Neuronal stem cell (in vitro differentiated cells): ENCODE measurements at regions not wholly inside any gene's neighbourhood (a gene's known extent, or its start where the extent isn't known, plus 50 kb on each side); places are given as distances from the start of the nearest gene placed in this dataset.
"Not testable (repeated sequence)": the region's sequence is repeated elsewhere in the genome, so short reads cannot be mapped to it uniquely, and the experiment has no call there.

Source experiments
- DNase-seq: peaks from one replicate; pipeline ENCODE4 v3.0.0-alpha.2; 2013; ENCODE audit warnings: low spot score
- H2AFZ ChIP-seq: one replicate; pipeline ENCODE4 v1.6.1; 2013; ENCODE audit warnings: mild to moderate bottlenecking, low read length, inconsistent platforms
- H2AK5ac ChIP-seq: 2 replicates; pipeline ENCODE4 v1.6.1; 2013; ENCODE audit warnings: low read depth, mild to moderate bottlenecking, inconsistent platforms, low read length, moderate library complexity, mixed read lengths
- H2BK120ac ChIP-seq: 2 replicates; pipeline ENCODE4 v1.6.1; 2013; ENCODE audit warnings: low read depth, mild to moderate bottlenecking, inconsistent platforms, low read length, moderate library complexity, mixed read lengths
- H2BK12ac ChIP-seq: one replicate; pipeline ENCODE4 v1.6.1; 2013; ENCODE audit warnings: low read length, inconsistent platforms
- H2BK15ac ChIP-seq: 2 replicates; pipeline ENCODE4 v1.6.1; 2013; ENCODE audit warnings: mild to moderate bottlenecking, low read length, inconsistent platforms, mixed read lengths
- H2BK5ac ChIP-seq: one replicate; pipeline ENCODE4 v1.6.1; 2013; ENCODE audit warnings: inconsistent platforms, mild to moderate bottlenecking, low read length, moderate library complexity
- H3K14ac ChIP-seq: one replicate; pipeline ENCODE4 v1.6.1; 2013; ENCODE audit warnings: low read length, inconsistent platforms
- H3K18ac ChIP-seq: 2 replicates; pipeline ENCODE4 v1.6.1; 2013; ENCODE audit warnings: low read length, inconsistent platforms
- H3K23ac ChIP-seq: 2 replicates; pipeline ENCODE4 v1.6.1; 2013; ENCODE audit warnings: low read depth, mild to moderate bottlenecking, mixed read lengths, low read length, inconsistent platforms; ENCODE audit not compliant: poor library complexity
- H3K27ac ChIP-seq: replicated peaks from 3 replicates; pipeline ENCODE4 v1.5.1; 2013; ENCODE audit warnings: low read length, inconsistent platforms
- H3K27me3 ChIP-seq, 3 experiments: 2 replicates each; pipeline ENCODE4 v1.6.1; 2013; ENCODE audit warnings: low read length in 3 of 3, mild to moderate bottlenecking in 2 of 3, inconsistent platforms in 1 of 3, low read depth in 1 of 3, mixed read lengths in 1 of 3, moderate library complexity in 1 of 3; ENCODE audit not compliant: control insufficient read depth in 3 of 3, insufficient read depth in 3 of 3
- H3K36me3 ChIP-seq, 2 donors: replicated peaks in 1 of 2; 2 replicates each; pipeline ENCODE4 v1.6.1; 2013; ENCODE audit warnings: low read length in 2 of 2; ENCODE audit not compliant: control insufficient read depth in 2 of 2, insufficient read depth in 2 of 2
- H3K4ac ChIP-seq: 2 replicates; pipeline ENCODE4 v1.6.1; 2013; ENCODE audit warnings: inconsistent platforms, mild to moderate bottlenecking, low read length, moderate library complexity
- H3K4me1 ChIP-seq, 2 donors: 1 replicate in 1 of 2; 2 replicates in 1 of 2; pipeline ENCODE4 v1.6.1; 2013; ENCODE audit warnings: low read length in 2 of 2, low read depth in 1 of 2; ENCODE audit not compliant: control insufficient read depth in 2 of 2, insufficient read depth in 1 of 2
- H3K4me2 ChIP-seq: one replicate; pipeline ENCODE4 v1.6.1; 2013; ENCODE audit warnings: mild to moderate bottlenecking, low read length, inconsistent platforms; ENCODE audit not compliant: insufficient read depth, poor library complexity, severe bottlenecking
- H3K4me3 ChIP-seq, 2 donors: 2 replicates each; pipeline ENCODE4 v1.5.1; 2013; ENCODE audit warnings: low read length in 2 of 2, mild to moderate bottlenecking in 2 of 2, inconsistent platforms in 1 of 2, moderate library complexity in 1 of 2
- H3K79me1 ChIP-seq: one replicate; pipeline ENCODE4 v1.6.1; 2013; ENCODE audit warnings: low read depth, mild to moderate bottlenecking, inconsistent platforms, low read length, moderate library complexity
- H3K9ac ChIP-seq: one replicate; pipeline ENCODE4 v1.6.1; 2013; ENCODE audit warnings: mild to moderate bottlenecking, low read depth, low read length, inconsistent platforms; ENCODE audit not compliant: poor library complexity
- H3K9me3 ChIP-seq, 2 donors: replicated peaks in 1 of 2; 2 replicates each; pipeline versions ENCODE3 to v1.6.1; 2013; ENCODE audit warnings: low read length in 2 of 2, mild to moderate bottlenecking in 2 of 2, inconsistent platforms in 1 of 2, low read depth in 1 of 2, mixed read lengths in 1 of 2, moderate library complexity in 1 of 2; ENCODE audit not compliant: control insufficient read depth in 2 of 2, insufficient read depth in 1 of 2
- H4K8ac ChIP-seq: one replicate; pipeline ENCODE4 v1.6.1; 2013; ENCODE audit warnings: low read depth, mild to moderate bottlenecking, inconsistent platforms, low read length, moderate library complexity
- H4K91ac ChIP-seq: one replicate; pipeline ENCODE4 v1.6.1; 2013; ENCODE audit warnings: low read length, low read depth, mild to moderate bottlenecking, inconsistent platforms; ENCODE audit not compliant: poor library complexity
- WGBS, 2 donors: extraction: QIAGEN DNeasy Blood & Tissue Kit; methylation state at CpG; one replicate each; pipeline ENCODE4 v1.1.7; 2013; ENCODE audit warnings: missing lambda C conversion rate in 2 of 2, mixed read lengths in 1 of 2; ENCODE audit not compliant: insufficient read length in 2 of 2, insufficient replicate concordance in 1 of 2; ENCODE audit errors: extremely low coverage in 2 of 2; 5-methylcytosine and 5-hydroxymethylcytosine counted together

GRCh38 chrX:75609406-75609805 is 86.6 kb upstream of the ZDHHC15 start:
- Histone ChIP-seq H4K8ac (no peak overlapping the region), H2AFZ (no peak overlapping the region), H3K14ac (no peak overlapping the region), H3K27ac (no peak overlapping the region), H3K4me2 (no peak overlapping the region), H3K9me3 (no peaks in the 10 kb centered on the region), H2BK120ac (no peak overlapping the region), H3K4me1 (peaks cover 0 to 8% of the 10 kb centered on the region in 2 donors), H2AK5ac (no peak overlapping the region), H3K23ac (no peak overlapping the region), H3K18ac (no peak overlapping the region), H3K4me3 (no peak overlapping the region), H3K79me1 (no peaks in the 10 kb centered on the region), H3K4ac (no peak overlapping the region), H3K9ac (no peak overlapping the region), H3K27me3 (no peaks in the 10 kb centered on the region), H2BK12ac (no peak overlapping the region), H3K36me3 (no peaks in the 10 kb centered on the region), H4K91ac (no peak overlapping the region), H2BK15ac (no peak overlapping the region), H2BK5ac (no peak overlapping the region)
- no CpG with 5 or more reads among the region's 5 CpGs for WGBS, 2 donors
- no peak for DNase-seq

GRCh38 chrX:75603833-75604232 is 81.0 kb upstream of the ZDHHC15 start:
- Histone ChIP-seq H2BK15ac (no peak overlapping the region), H3K79me1 (no peaks in the 10 kb centered on the region), H3K27me3 (no peaks in the 10 kb centered on the region), H2AK5ac (no peak overlapping the region), H3K36me3 (no peaks in the 10 kb centered on the region), H4K8ac (no peak overlapping the region), H2BK12ac (no peak overlapping the region), H3K9ac (no peak overlapping the region), H2BK5ac (no peak overlapping the region), H3K4ac (no peak overlapping the region), H2BK120ac (no peak overlapping the region), H3K4me3 (no peak overlapping the region), H3K23ac (no peak overlapping the region), H3K4me1 (peaks cover 0 to 2% of the 10 kb centered on the region in 2 donors), H3K27ac (no peak overlapping the region), H3K4me2 (no peak overlapping the region), H4K91ac (no peak overlapping the region), H3K14ac (no peak overlapping the region), H3K9me3 (no peaks in the 10 kb centered on the region), H3K18ac (no peak overlapping the region), H2AFZ (no peak overlapping the region)
- DNase-seq: no peak

- H3K9ac ChIP-seq, H3K4ac ChIP-seq, H3K27me3 ChIP-seq, H3K27ac ChIP-seq, H2AK5ac ChIP-seq, H2BK15ac ChIP-seq, DNase-seq, H2BK12ac ChIP-seq, H2BK120ac ChIP-seq, H3K36me3 ChIP-seq, H3K79me1 ChIP-seq, H3K4me2 ChIP-seq, H3K14ac ChIP-seq, H3K9me3 ChIP-seq, H3K23ac ChIP-seq, H4K91ac ChIP-seq, H3K4me3 ChIP-seq, H2BK5ac ChIP-seq, H4K8ac ChIP-seq, H2AFZ ChIP-seq, H3K18ac ChIP-seq, H3K4me1 ChIP-seq: not testable (repeated sequence)
- WGBS, 2 donors: no CpG with 5 or more reads among the region's 12 CpGs
These were observed 79.2 kb upstream of the ZDHHC15 start for GRCh38 chrX:75602022-75602421.

GRCh38 chrX:75596178-75596577 is 73.3 kb upstream of the ZDHHC15 start:
- H2AFZ ChIP-seq: no peak overlapping the region
- no peak overlapping the region for H3K4ac ChIP-seq
- WGBS, 2 donors: no CpG with 5 or more reads among the region's 2 CpGs
- H3K27me3 ChIP-seq: no peaks in the 10 kb centered on the region
- no peak overlapping the region for H3K4me3 ChIP-seq
- no peak overlapping the region for H4K91ac ChIP-seq
- H2BK15ac ChIP-seq: no peak overlapping the region
- H3K36me3 ChIP-seq: no peaks in the 10 kb centered on the region
- no peak overlapping the region for H3K23ac ChIP-seq
- H2BK12ac ChIP-seq: no peak overlapping the region
- no peak overlapping the region for H2AK5ac ChIP-seq
- H3K27ac ChIP-seq: no peak overlapping the region
- no peak overlapping the region for H3K4me2 ChIP-seq
- no peak overlapping the region for H2BK5ac ChIP-seq
- H3K79me1 ChIP-seq: no peaks in the 10 kb centered on the region
- H4K8ac ChIP-seq: no peak overlapping the region
- DNase-seq: no peak
- no peak overlapping the region for H3K18ac ChIP-seq
- no peak overlapping the region for H3K14ac ChIP-seq
- H3K9me3 ChIP-seq: no peaks in the 10 kb centered on the region
- H2BK120ac ChIP-seq: no peak overlapping the region
- no peak overlapping the region for H3K9ac ChIP-seq
- no peaks in the 10 kb centered on the region for H3K4me1 ChIP-seq
